Adipocyte (in vitro differentiated cells): ENCODE measurements at regions not wholly inside any gene's neighbourhood (a gene's known extent, or its start where the extent isn't known, plus 50 kb on each side); places are given as distances from the start of the nearest gene placed in this dataset.

Experiments
- DNase-seq: peaks from one replicate; pipeline ENCODE4 v3.0.0-alpha.2; 2015; ENCODE audit warnings: low read depth
- H3K27me3 ChIP-seq: replicated peaks from 2 replicates; pipeline ENCODE4 v1.7.0; 2013; ENCODE audit warnings: mild to moderate bottlenecking, low read length, moderate library complexity; ENCODE audit not compliant: control insufficient read depth, insufficient read depth
- H3K36me3 ChIP-seq: 2 replicates; pipeline ENCODE4 v1.7.0; 2013; ENCODE audit warnings: low read length, mild to moderate bottlenecking, moderate library complexity; ENCODE audit not compliant: control insufficient read depth, insufficient read depth, severe bottlenecking
- H3K4me1 ChIP-seq: 2 replicates; pipeline ENCODE4 v1.7.0; 2013; ENCODE audit warnings: mild to moderate bottlenecking, low read length, moderate library complexity; ENCODE audit not compliant: control insufficient read depth, insufficient read depth
- H3K4me3 ChIP-seq: 2 replicates; pipeline ENCODE4 v1.7.0; 2013; ENCODE audit warnings: mild to moderate bottlenecking, low read length, moderate library complexity
- H3K9ac ChIP-seq: 2 replicates; pipeline ENCODE4 v1.7.0; 2013; ENCODE audit warnings: mild to moderate bottlenecking, low read length, moderate library complexity
- H3K9me3 ChIP-seq: 2 replicates; pipeline ENCODE4 v1.7.0; 2013; ENCODE audit warnings: mild to moderate bottlenecking, low read length, moderate library complexity; ENCODE audit not compliant: control insufficient read depth

DNA sequence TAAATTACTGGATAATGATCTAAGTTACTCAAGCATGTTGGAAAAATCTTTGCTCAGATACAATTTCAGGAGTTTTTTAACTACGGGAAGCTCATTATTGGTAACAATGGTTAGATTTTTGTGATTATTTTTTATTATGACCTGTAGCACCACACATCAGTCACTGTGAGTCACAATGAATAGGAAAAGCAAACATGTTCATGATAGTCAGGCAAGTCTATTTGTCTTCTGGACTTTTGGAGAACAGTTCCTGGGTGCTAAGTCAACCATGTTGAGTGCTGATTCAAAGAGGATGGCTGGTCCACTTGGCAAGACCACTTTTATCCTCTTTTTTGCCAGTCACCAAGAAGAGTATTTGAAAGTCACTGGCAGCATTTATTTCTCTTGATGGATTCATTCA lies 403.2 kb downstream of the KIF4B start:
- no peak overlapping the region for H3K9ac ChIP-seq
- DNase-seq: no peak
- H3K4me3 ChIP-seq: no peak overlapping the region
- H3K36me3 ChIP-seq: no peaks in the 10 kb centered on the region
- no peaks in the 10 kb centered on the region for H3K9me3 ChIP-seq
- H3K4me1 ChIP-seq: no peaks in the 10 kb centered on the region
- H3K27me3 ChIP-seq: no peaks in the 10 kb centered on the region

DNA sequence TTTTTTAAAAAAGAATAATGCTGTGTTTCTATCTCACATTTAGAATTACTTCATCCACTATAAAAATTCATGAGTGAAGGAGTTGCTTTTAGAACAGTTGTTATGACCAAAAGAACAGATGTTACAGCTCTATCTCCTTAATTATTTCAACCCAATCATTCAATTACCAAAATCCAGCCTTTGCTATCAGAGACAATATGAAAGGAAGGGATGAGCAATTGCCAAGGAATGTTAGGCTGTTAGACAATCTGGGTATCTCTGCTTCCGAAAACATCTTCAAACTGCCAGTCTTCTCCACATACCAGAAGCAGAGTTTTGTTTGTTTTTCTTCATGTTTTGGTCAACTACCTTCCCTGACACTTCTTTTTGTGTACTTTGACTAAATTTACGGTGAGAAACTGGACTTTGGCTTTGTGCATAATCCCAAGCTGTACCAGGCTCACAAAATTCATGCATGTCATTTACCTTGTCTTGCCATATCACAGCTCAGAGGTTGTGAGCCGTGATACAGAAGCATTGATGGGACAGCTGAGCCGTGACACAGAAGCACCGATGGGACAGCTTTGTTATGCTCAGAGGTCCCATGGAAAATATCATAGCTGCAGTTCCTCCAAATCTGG lies 405.5 kb downstream of the KIF4B start:
- no peaks in the 10 kb centered on the region for H3K4me1 ChIP-seq
- no peak overlapping the region for H3K4me3 ChIP-seq
- no peak overlapping the region for H3K9ac ChIP-seq
- H3K27me3 ChIP-seq: no peaks in the 10 kb centered on the region
- no peak for DNase-seq
- no peaks in the 10 kb centered on the region for H3K9me3 ChIP-seq
- H3K36me3 ChIP-seq: no peaks in the 10 kb centered on the region

DNA sequence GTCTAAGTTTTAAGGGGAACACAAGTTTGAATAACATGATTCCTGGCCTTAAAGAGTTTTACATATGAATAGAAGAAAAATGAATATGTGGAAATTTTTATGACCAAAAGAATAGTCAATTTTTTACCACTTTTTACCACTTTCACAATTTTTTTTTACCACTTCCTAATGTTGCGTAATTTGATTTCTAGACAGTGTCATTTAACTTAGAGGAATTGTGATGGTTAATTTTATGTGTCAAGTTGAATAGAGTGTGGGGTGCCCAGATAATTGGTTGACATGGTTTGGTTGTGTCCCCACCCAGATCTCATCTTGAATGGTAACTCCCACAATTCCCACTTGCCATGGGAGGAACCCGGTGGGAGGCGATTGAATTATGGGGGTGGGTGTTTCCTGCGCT lies 416.6 kb downstream of the KIF4B start:
- DNase-seq: no peak
- no peaks in the 10 kb centered on the region for H3K36me3 ChIP-seq
- H3K4me1 ChIP-seq: no peaks in the 10 kb centered on the region
- no peaks in the 10 kb centered on the region for H3K9me3 ChIP-seq
- no peaks in the 10 kb centered on the region for H3K27me3 ChIP-seq
- no peak overlapping the region for H3K9ac ChIP-seq
- H3K4me3 ChIP-seq: no peak overlapping the region

DNA sequence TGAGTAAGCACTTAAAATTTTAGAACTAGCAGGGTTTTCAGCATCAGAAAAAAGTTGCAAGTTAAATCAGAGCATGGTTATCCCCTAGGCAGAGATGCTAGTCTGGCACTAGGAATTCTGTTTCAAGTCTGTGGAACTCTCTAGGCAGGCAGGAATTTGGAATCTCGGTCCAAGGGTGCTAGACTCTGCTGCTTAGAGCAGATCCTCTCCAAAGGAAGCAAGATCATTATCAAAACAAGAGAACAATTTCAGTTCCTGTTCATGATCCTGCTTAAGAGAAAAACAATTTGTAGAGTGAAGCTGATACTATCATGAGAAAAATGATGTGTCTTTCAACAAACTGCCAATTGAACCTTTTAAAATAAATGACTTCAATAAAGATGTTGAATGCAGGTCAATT lies 420.7 kb downstream of the KIF4B start:
- no peaks in the 10 kb centered on the region for H3K36me3 ChIP-seq
- no peak for DNase-seq
- no peaks in the 10 kb centered on the region for H3K4me1 ChIP-seq
- H3K9ac ChIP-seq: no peak overlapping the region
- H3K27me3 ChIP-seq: no peaks in the 10 kb centered on the region
- H3K4me3 ChIP-seq: no peak overlapping the region
- peaks cover 4% of the 10 kb centered on the region for H3K9me3 ChIP-seq

DNA sequence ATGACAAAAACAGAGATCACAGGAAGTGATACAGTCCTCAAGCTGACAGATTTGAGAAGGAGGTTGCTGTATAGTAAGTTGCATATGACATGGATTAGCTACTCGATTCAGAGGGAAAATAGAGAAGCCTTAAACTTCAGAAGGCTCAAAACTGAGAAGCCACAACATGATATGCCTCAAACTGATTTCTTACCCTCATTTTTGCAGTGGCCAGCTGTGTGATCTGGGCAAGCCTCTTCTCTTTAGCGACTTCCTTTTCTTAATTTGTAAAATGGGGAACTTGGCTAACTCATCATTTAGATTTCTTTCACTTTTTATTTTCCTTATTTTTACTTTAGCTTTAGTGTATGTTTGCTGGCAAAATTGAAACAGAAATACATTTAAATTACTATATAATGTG lies 421.1 kb downstream of the KIF4B start:
- DNase-seq: no peak
- no peak overlapping the region for H3K9ac ChIP-seq

DNA sequence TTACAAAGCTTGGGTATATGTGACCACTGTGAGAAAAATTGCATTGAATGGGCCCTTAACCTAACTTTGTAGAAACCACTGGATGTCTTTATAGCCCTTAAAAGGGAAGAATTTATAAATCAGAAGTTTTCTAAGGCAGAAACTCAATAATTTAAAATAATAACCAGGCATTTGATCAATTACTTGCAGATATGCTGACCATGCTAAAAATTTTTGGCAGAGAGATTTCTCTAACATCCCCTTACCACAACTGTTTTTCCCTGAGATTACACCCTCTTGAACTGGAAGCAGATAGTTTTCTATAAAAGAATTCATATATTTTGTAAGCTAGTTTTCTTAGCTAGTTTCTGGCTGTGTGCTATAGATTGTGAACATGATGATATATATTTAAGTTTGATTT lies 428.3 kb downstream of the KIF4B start:
- H3K4me3 ChIP-seq: no peak overlapping the region
- peaks cover 6% of the 10 kb centered on the region for H3K9me3 ChIP-seq
- H3K9ac ChIP-seq: no peak overlapping the region
- DNase-seq: no peak
- H3K36me3 ChIP-seq: no peaks in the 10 kb centered on the region
- H3K27me3 ChIP-seq: no peaks in the 10 kb centered on the region
- no peaks in the 10 kb centered on the region for H3K4me1 ChIP-seq

More for the DNA sequence above, 421.1 kb downstream of the KIF4B start:
- no peak overlapping the region for H3K4me3 ChIP-seq
- H3K4me1 ChIP-seq: no peaks in the 10 kb centered on the region
- H3K27me3 ChIP-seq: no peaks in the 10 kb centered on the region
- H3K9me3 ChIP-seq: peaks cover 4% of the 10 kb centered on the region
- no peaks in the 10 kb centered on the region for H3K36me3 ChIP-seq

DNA sequence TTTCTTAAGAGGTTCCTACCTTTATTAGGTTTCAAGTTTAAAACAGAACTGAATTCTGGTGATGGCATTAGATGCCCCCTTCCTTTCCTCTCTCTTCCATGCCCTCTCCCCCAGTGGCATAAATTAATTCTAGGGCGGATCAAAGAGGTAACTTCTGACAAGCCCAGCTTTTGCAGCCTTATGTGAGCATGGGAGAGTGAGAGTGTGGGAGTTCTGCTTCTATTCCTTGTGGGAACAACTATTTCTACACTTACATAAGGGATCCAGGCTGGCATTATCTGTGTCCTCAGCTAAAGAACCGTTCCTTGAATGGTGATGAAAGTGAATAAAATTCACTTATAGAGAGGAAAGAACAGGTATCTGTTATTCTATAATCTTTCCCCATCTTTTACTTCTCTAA lies 437.6 kb downstream of the KIF4B start:
- no peaks in the 10 kb centered on the region for H3K4me1 ChIP-seq
- H3K9ac ChIP-seq: no peak overlapping the region
- no peak for DNase-seq
- peaks cover 2% of the 10 kb centered on the region for H3K9me3 ChIP-seq
- H3K36me3 ChIP-seq: no peaks in the 10 kb centered on the region
- no peaks in the 10 kb centered on the region for H3K27me3 ChIP-seq
- no peak overlapping the region for H3K4me3 ChIP-seq

DNA sequence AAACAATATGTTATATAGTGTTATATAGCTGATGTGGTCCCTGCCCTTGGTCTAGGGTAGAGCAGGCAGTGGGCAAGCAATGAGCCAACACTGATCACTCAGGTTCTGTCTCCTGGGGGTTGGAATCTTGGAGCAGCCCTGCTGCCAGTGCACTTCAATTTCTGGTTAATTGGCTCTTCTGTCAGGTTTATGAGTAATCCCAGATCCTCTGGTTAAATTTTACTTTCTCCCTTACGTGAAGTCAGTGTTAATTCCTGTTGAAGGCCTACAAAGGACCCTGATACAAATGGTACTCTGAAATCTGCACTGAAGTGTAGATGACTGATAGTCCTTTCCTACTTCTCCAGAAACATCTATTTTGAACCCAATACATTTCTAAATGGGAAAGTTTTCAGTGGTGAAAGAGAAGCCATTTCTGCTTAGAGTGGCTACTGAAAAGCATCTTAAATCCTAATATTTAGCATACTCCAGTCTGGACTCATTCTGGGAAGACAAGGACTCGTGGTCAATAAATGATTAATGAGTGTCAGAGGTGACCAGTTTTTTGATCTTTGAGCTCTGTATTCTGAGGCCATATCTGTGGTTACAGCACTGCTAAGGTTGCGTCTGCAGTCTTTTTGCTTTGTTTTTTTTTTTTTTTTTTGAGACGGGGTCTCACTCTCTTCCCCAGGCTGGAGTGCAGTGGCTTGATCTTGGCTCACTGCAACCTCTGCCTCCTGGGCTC lies 442.4 kb downstream of the KIF4B start:
- no peaks in the 10 kb centered on the region for H3K9me3 ChIP-seq
- no peak for DNase-seq
- no peak overlapping the region for H3K4me3 ChIP-seq
- H3K4me1 ChIP-seq: no peaks in the 10 kb centered on the region
- no peaks in the 10 kb centered on the region for H3K36me3 ChIP-seq
- no peak overlapping the region for H3K9ac ChIP-seq
- H3K27me3 ChIP-seq: no peaks in the 10 kb centered on the region

DNA sequence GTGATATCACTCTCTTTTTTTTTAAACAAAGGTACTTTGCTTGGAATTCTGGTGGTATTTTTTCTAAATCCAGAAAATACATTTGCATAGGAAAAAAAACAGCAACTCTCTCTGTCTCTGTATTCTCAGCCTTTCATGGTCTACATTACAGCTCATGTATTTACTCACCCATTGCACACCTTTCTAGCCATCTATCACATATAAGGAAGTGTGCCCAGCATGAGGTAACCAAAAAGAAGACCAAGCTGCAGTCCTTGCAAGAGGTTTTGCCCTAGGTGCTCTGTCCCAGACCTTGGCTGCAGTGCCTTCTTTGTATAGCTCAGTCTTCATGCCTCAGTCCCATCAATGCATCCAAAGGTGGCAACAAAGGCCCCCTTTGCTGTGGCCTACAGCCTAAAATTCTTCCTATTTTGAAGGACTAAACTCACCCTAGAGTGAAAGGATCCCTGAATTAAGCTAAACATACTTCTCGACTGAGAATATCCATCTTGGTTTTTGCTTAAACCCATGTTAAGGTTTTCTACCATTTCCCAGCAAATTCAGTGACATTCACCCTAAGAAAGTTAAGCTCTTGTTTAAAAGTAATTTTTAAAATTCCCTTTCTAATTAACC lies 446.4 kb downstream of the KIF4B start:
- peaks cover 4% of the 10 kb centered on the region for H3K9me3 ChIP-seq
- no peak for DNase-seq
- no peak overlapping the region for H3K4me3 ChIP-seq
- no peaks in the 10 kb centered on the region for H3K27me3 ChIP-seq
- H3K36me3 ChIP-seq: no peaks in the 10 kb centered on the region
- no peaks in the 10 kb centered on the region for H3K4me1 ChIP-seq
- no peak overlapping the region for H3K9ac ChIP-seq

DNA sequence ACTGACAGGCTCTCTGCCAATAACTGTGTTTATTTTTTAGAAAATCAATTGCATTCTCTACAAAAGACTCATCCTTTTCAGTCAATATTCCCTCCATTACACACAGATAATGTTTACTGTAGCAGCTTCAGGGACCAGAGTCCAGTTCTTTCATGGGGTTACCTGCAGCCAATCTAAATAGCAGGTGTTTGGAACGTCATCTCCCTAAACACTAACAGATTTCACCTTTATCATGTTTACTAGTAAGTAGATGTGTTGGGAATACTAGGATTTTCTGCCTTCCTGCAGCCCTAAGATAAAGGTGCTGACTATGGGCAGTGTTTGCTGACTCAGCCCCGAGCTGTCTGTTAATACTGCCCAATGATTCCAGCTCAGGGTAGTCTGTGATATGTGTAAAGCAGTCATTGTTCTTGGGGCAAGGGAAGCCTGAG lies 447.0 kb downstream of the KIF4B start:
- Histone ChIP-seq H3K9ac (no peak overlapping the region), H3K4me3 (no peak overlapping the region), H3K4me1 (no peaks in the 10 kb centered on the region), H3K9me3 (peaks cover 4% of the 10 kb centered on the region), H3K36me3 (no peaks in the 10 kb centered on the region), H3K27me3 (no peaks in the 10 kb centered on the region)
- DNase-seq: no peak

DNA sequence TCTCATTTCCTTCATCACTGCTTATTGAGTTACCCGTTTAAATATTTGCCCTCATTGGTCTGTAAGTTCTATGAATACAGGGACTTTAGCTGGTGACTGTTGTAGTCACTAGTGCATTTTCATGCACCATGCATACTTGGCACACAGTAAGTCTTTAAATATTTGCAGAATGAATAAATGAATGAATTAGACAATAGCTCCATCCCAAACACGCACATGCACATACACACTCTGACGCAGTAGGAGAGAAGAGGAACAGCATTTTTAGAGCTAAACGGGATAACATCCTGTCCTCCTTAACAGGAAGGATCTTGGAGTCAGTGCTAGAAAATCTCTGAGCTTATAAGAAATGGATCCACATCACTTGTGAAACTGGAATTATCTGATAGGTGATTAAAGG lies 447.7 kb downstream of the KIF4B start:
- H3K27me3 ChIP-seq: no peaks in the 10 kb centered on the region
- H3K36me3 ChIP-seq: no peaks in the 10 kb centered on the region
- H3K4me3 ChIP-seq: no peak overlapping the region
- H3K9ac ChIP-seq: no peak overlapping the region
- peaks cover 4% of the 10 kb centered on the region for H3K9me3 ChIP-seq
- DNase-seq: no peak
- no peaks in the 10 kb centered on the region for H3K4me1 ChIP-seq
